Limb (tissue), 2 donors: ENCODE measurements at regions not wholly inside any gene's neighbourhood (a gene's known extent, or its start where the extent isn't known, plus 50 kb on each side); places are given as distances from the start of the nearest gene placed in this dataset.

ENCODE experiments used
- DNase-seq, 2 donors: peaks; one replicate each; pipeline ENCODE4 v3.0.0-alpha.2; 2016; ENCODE audit errors: extremely low spot score in 2 of 2

- no peak for DNase-seq
These were observed 89.7 kb upstream of the PRLR start for GRCh38 chr5:35320029-35320428.

GRCh38 chr5:35319333-35320002 lies 89.2 kb upstream of the PRLR start:
- no peak for DNase-seq

GRCh38 chr5:35317586-35317985 lies 87.3 kb upstream of the PRLR start:
- no peak for DNase-seq

GRCh38 chr5:35316611-35317274 lies 86.5 kb upstream of the PRLR start:
- peak in 1 of 2 donors; percentile 38 for DNase-seq

- no peak for DNase-seq
These were observed 83.0 kb upstream of the PRLR start for GRCh38 chr5:35313291-35313690.

GRCh38 chr5:35312267-35312666 lies 82.0 kb upstream of the PRLR start:
- DNase-seq = no peak

- DNase-seq = no peak
These were observed 79.3 kb upstream of the PRLR start for GRCh38 chr5:35309365-35310130.

- peak in 1 of 2 donors; percentile 46 for DNase-seq
These were observed 78.1 kb upstream of the PRLR start for GRCh38 chr5:35308421-35308820.

GRCh38 chr5:35306716-35307365 lies 76.6 kb upstream of the PRLR start:
- no peak for DNase-seq

GRCh38 chr5:35305336-35306020 lies 75.2 kb upstream of the PRLR start:
- no peak for DNase-seq

- peak in 1 of 2 donors; percentile 21 for DNase-seq
These were observed 74.0 kb upstream of the PRLR start for GRCh38 chr5:35304291-35304690.

- no peak for DNase-seq
These were observed 72.9 kb upstream of the PRLR start for GRCh38 chr5:35303152-35303551.

- DNase-seq = no peak
These were observed 72.3 kb upstream of the PRLR start for GRCh38 chr5:35302544-35302943.

GRCh38 chr5:35297755-35298154 lies 67.5 kb upstream of the PRLR start:
- DNase-seq = no peak

GRCh38 chr5:35294976-35295375 lies 64.7 kb upstream of the PRLR start:
- no peak for DNase-seq

GRCh38 chr5:35294017-35294416 lies 63.7 kb upstream of the PRLR start:
- no peak for DNase-seq

GRCh38 chr5:35285435-35285834 lies 55.1 kb upstream of the PRLR start:
- DNase-seq = no peak

GRCh38 chr5:35285011-35285410 lies 54.7 kb upstream of the PRLR start:
- no peak for DNase-seq

GRCh38 chr5:35284364-35284763 lies 54.1 kb upstream of the PRLR start:
- no peak for DNase-seq

GRCh38 chr5:35282810-35283209 lies 52.5 kb upstream of the PRLR start:
- DNase-seq = no peak

GRCh38 chr5:35281613-35282012 lies 51.3 kb upstream of the PRLR start:
- no peak for DNase-seq
